Loucy (cell line): ENCODE measurements at regions not wholly inside any gene's neighbourhood (a gene's known extent, or its start where the extent isn't known, plus 50 kb on each side); places are given as distances from the start of the nearest gene placed in this dataset.

Experiments used
- H2AFZ ChIP-seq: fragments of 200-600 bp; sonication (generic); 2 replicates; pipeline ENCODE4 v1.6.0; 2016; ENCODE audit warnings: antibody characterized with exemption, mild to moderate bottlenecking, low read length, moderate library complexity
- H3F3A ChIP-seq: fragments of 200-600 bp; 2 replicates; pipeline ENCODE4 v1.6.0; 2016; ENCODE audit warnings: antibody characterized with exemption, low read depth, mild to moderate bottlenecking
- H3K27me3 ChIP-seq: fragments of 200-600 bp; sonication (generic); 2 replicates; pipeline ENCODE4 v1.6.1; 2014; ENCODE audit warnings: low read length, mild to moderate bottlenecking; ENCODE audit not compliant: insufficient read depth, poor library complexity, severe bottlenecking
- H3K36me3 ChIP-seq: fragments of 200-600 bp; sonication (generic); 2 replicates; pipeline ENCODE4 v1.6.1; 2016; ENCODE audit warnings: low read length; ENCODE audit not compliant: insufficient read depth
- H3K4me1 ChIP-seq: fragments of 200-600 bp; sonication (generic); 2 replicates; pipeline ENCODE4 v1.5.1; 2014; ENCODE audit warnings: low read length, mild to moderate bottlenecking; ENCODE audit not compliant: insufficient read depth, poor library complexity, severe bottlenecking
- H3K4me2 ChIP-seq: fragments of 200-600 bp; sonication (generic); 2 replicates; pipeline ENCODE4 v1.6.0; 2014; ENCODE audit warnings: antibody characterized with exemption, low read length, low read depth, mild to moderate bottlenecking; ENCODE audit not compliant: poor library complexity, severe bottlenecking
- H3K4me3 ChIP-seq: fragments of 200-600 bp; sonication (generic); 2 replicates; pipeline ENCODE4 v1.5.1; 2014; ENCODE audit warnings: low read length, mild to moderate bottlenecking, mixed read lengths; ENCODE audit not compliant: poor library complexity, severe bottlenecking
- H3K79me2 ChIP-seq: fragments of 200-600 bp; sonication (generic); 2 replicates; pipeline ENCODE4 v1.6.1; 2014; ENCODE audit warnings: low read length; ENCODE audit not compliant: insufficient read depth
- H3K9ac ChIP-seq: fragments of 200-600 bp; sonication (generic); 2 replicates; pipeline ENCODE4 v1.6.0; 2014; ENCODE audit warnings: mild to moderate bottlenecking, low read depth, low read length, moderate library complexity; ENCODE audit not compliant: poor library complexity, severe bottlenecking
- H3K9me2 ChIP-seq: fragments of 200-600 bp; sonication (generic); replicated peaks from 2 replicates; pipeline ENCODE4 v1.6.1; 2016; ENCODE audit warnings: low read depth, low read length, mixed read lengths
- H3K9me3 ChIP-seq: fragments of 200-600 bp; sonication (generic); 2 replicates; pipeline ENCODE4 v1.6.1; 2014; ENCODE audit warnings: mild to moderate bottlenecking, antibody characterized with exemption, low read length, low read depth; ENCODE audit not compliant: insufficient read depth
- H4K20me1 ChIP-seq: fragments of 200-600 bp; sonication (generic); 2 replicates; pipeline ENCODE4 v1.6.0; 2014; ENCODE audit warnings: antibody characterized with exemption, low read length, mild to moderate bottlenecking; ENCODE audit not compliant: insufficient read depth, poor library complexity, severe bottlenecking
- CTCF ChIP-seq: fragments of 200-600 bp; sonication (generic); conservative IDR thresholded peaks from 2 replicates; pipeline ENCODE4 v1.5.1; 2014; ENCODE audit warnings: mild to moderate bottlenecking, antibody characterized with exemption, low read length
- EZH2phosphoT487 ChIP-seq: fragments of 200-600 bp; IDR thresholded peaks from 2 replicates; pipeline ENCODE4 v1.6.1; 2018; ENCODE audit warnings: antibody characterized with exemption, mild to moderate bottlenecking, moderate library complexity, borderline replicate concordance

- Histone ChIP-seq H3K9me2 (no peaks in the 10 kb centered on the region), H3K79me2 (no peaks in the 10 kb centered on the region), H3F3A (no peaks in the 10 kb centered on the region), H3K4me2 (no peak overlapping the region), H3K9ac (no peak overlapping the region), H4K20me1 (no peaks in the 10 kb centered on the region), H2AFZ (no peak overlapping the region), H3K4me3 (no peak overlapping the region), H3K36me3 (no peaks in the 10 kb centered on the region), H3K27me3 (no peaks in the 10 kb centered on the region), H3K9me3 (no peaks in the 10 kb centered on the region), H3K4me1 (no peaks in the 10 kb centered on the region)
- TF ChIP-seq CTCF (no peak), EZH2phosphoT487 (no peak)
These were observed 238.6 kb downstream of the TFAP2B start for GRCh38 chr6:51057296-51057695.

GRCh38 chr6:51060262-51060762, 241.6 kb downstream of the TFAP2B start:
- Histone ChIP-seq H3K36me3 (no peaks in the 10 kb centered on the region), H3K9me3 (no peaks in the 10 kb centered on the region), H3K9ac (no peak overlapping the region), H3F3A (no peaks in the 10 kb centered on the region), H2AFZ (no peak overlapping the region), H4K20me1 (no peaks in the 10 kb centered on the region), H3K79me2 (no peaks in the 10 kb centered on the region), H3K9me2 (no peaks in the 10 kb centered on the region), H3K4me2 (no peak overlapping the region), H3K27me3 (no peaks in the 10 kb centered on the region), H3K4me3 (no peak overlapping the region), H3K4me1 (no peaks in the 10 kb centered on the region)
- TF ChIP-seq CTCF (no peak), EZH2phosphoT487 (no peak)

DNA sequence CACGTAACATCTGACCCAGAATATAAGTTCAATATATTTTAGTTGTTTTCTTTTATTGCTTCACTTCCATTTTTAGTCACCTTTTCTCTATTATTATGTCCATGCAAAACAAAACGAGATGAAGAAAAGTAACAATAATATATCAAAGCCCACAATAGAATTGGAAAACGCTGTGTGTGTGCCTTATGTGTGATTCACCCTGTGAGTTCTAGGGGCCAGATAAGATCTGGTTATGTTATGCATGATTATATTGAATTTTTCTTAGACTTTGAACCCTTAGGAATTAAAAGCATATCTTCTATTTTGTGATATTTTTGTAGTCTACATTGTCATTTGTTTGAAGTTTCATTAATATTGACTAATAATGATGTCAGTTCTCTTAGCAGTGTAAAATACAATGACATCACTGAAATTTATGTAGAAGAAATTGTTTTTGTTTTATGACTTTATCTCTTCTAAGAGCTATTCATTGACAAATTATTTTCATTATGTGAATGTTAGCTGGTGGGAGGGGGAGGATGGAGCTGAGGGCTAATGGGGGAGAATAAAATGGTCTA, 243.6 kb downstream of the TFAP2B start:
- Histone ChIP-seq H3K27me3 (no peaks in the 10 kb centered on the region), H3K36me3 (no peaks in the 10 kb centered on the region), H3K4me2 (no peak overlapping the region), H4K20me1 (no peaks in the 10 kb centered on the region), H3K9ac (no peak overlapping the region), H3K4me3 (no peak overlapping the region), H3F3A (no peaks in the 10 kb centered on the region), H3K9me3 (no peaks in the 10 kb centered on the region), H3K4me1 (no peaks in the 10 kb centered on the region), H2AFZ (no peak overlapping the region), H3K9me2 (no peaks in the 10 kb centered on the region), H3K79me2 (no peaks in the 10 kb centered on the region)
- TF ChIP-seq CTCF, result no peak
- no peak for TF ChIP-seq EZH2phosphoT487
